Activated CD8-positive, alpha-beta T cell treated with anti-CD3 and anti-CD28 coated beads, Interleukin-2, amount 10 ng/mL, durations not matched to agents 7 days and 5 days (primary cell): ENCODE measurements at regions not wholly inside any gene's neighbourhood (a gene's known extent, or its start where the extent isn't known, plus 50 kb on each side); places are given as distances from the start of the nearest gene placed in this dataset.
"Not testable (repeated sequence)": the region's sequence is repeated elsewhere in the genome, so short reads cannot be mapped to it uniquely, and the experiment has no call there.

Source experiments
- ATAC-seq: fragments of 150-1000 bp; cut with Tn5 transposase; one replicate; pipeline ENCODE4 v1.10.0; 2021; ENCODE audit warnings: moderate library complexity
- CTCF ChIA-PET: fragments of 350-600 bp; sonication (Branson Sonifier 250); formaldehyde crosslinking; loops from one replicate; lab custom pipeline; 2021; ENCODE audit warnings: antibody characterized with exemption; lab: Charles Lee
- POLR2A ChIA-PET: fragments of 350-600 bp; sonication (Branson Sonifier 250); formaldehyde crosslinking; loops from one replicate; lab custom pipeline; 2021; ENCODE audit warnings: antibody characterized with exemption; lab: Charles Lee
- DNase-seq: peaks from one replicate; pipeline ENCODE4 v3.0.0-alpha.2; 2020
- H3K27ac Mint-ChIP-seq: one replicate; pipeline ENCODE4 v1.8.0; 2021; ENCODE audit warnings: mild to moderate bottlenecking, mixed read lengths
- H3K27me3 Mint-ChIP-seq: one replicate; pipeline ENCODE4 v1.8.0; 2021; ENCODE audit warnings: low read depth, mixed read lengths
- H3K36me3 Mint-ChIP-seq: one replicate; pipeline ENCODE4 v1.8.0; 2021; ENCODE audit warnings: low read depth, mixed read lengths
- H3K4me1 Mint-ChIP-seq: one replicate; pipeline ENCODE4 v1.8.0; 2021; ENCODE audit warnings: low read depth, mixed read lengths
- H3K4me3 Mint-ChIP-seq: one replicate; pipeline ENCODE4 v1.8.0; 2021; ENCODE audit warnings: mild to moderate bottlenecking, mixed read lengths
- H3K9me3 Mint-ChIP-seq: one replicate; pipeline ENCODE4 v1.8.0; 2022; ENCODE audit warnings: mixed read lengths; ENCODE audit not compliant: insufficient read depth

- ChIA-PET CTCF (no interaction called here), POLR2A (no interaction called here)
- H3K4me3 Mint-ChIP-seq, result no peak overlapping the region
- no peaks in the 10 kb centered on the region for H3K27me3 Mint-ChIP-seq
- no peak overlapping the region for H3K27ac Mint-ChIP-seq
- H3K4me1 Mint-ChIP-seq, result no peaks in the 10 kb centered on the region
- no peaks in the 10 kb centered on the region for H3K9me3 Mint-ChIP-seq
- ATAC-seq, result no peak
- H3K36me3 Mint-ChIP-seq, result no peaks in the 10 kb centered on the region
- no peak for DNase-seq
Measured at GRCh38 chrX:78822157-78822690, 74.7 kb downstream of the LPAR4 start.

- H3K4me3 Mint-ChIP-seq, result no peak overlapping the region
- ChIA-PET POLR2A (no interaction called here), CTCF (no interaction called here)
- no peak for ATAC-seq
- H3K4me1 Mint-ChIP-seq, result no peaks in the 10 kb centered on the region
- no peak overlapping the region for H3K27ac Mint-ChIP-seq
- no peak for DNase-seq
- H3K9me3 Mint-ChIP-seq, result no peaks in the 10 kb centered on the region
- H3K27me3 Mint-ChIP-seq, result no peaks in the 10 kb centered on the region
- no peaks in the 10 kb centered on the region for H3K36me3 Mint-ChIP-seq
Measured at GRCh38 chrX:78831523-78831922, 84.0 kb downstream of the LPAR4 start.

GRCh38 chrX:78838709-78839108 is 91.2 kb downstream of the LPAR4 start:
- CTCF ChIA-PET, result no interaction called here

GRCh38 chrX:78839711-78840110 is 92.2 kb downstream of the LPAR4 start:
- ATAC-seq (no peak), DNase-seq (no peak)
- Mint-ChIP-seq H3K36me3 (no peaks in the 10 kb centered on the region), H3K9me3 (no peaks in the 10 kb centered on the region), H3K27ac (no peak overlapping the region), H3K27me3 (no peaks in the 10 kb centered on the region), H3K4me1 (no peaks in the 10 kb centered on the region), H3K4me3 (no peak overlapping the region)
- CTCF ChIA-PET, result no interaction called here
- POLR2A ChIA-PET, result no interaction called here

More at GRCh38 chrX:78838709-78839108, 91.2 kb downstream of the LPAR4 start:
- Mint-ChIP-seq H3K4me3 (no peak overlapping the region), H3K27ac (no peak overlapping the region), H3K4me1 (no peaks in the 10 kb centered on the region), H3K9me3 (no peaks in the 10 kb centered on the region), H3K27me3 (no peaks in the 10 kb centered on the region), H3K36me3 (no peaks in the 10 kb centered on the region)
- POLR2A ChIA-PET, result no interaction called here
- no peak for ATAC-seq
- DNase-seq, result no peak

GRCh38 chrX:78844218-78844617 is 96.7 kb downstream of the LPAR4 start:
- H3K4me3 Mint-ChIP-seq, H3K9me3 Mint-ChIP-seq, H3K4me1 Mint-ChIP-seq, H3K36me3 Mint-ChIP-seq, POLR2A ChIA-PET, CTCF ChIA-PET, H3K27ac Mint-ChIP-seq, ATAC-seq, H3K27me3 Mint-ChIP-seq, DNase-seq: not testable (repeated sequence)

- peaks cover 13% of the 10 kb centered on the region for H3K9me3 Mint-ChIP-seq
- CTCF ChIA-PET, POLR2A ChIA-PET, ATAC-seq, H3K4me1 Mint-ChIP-seq, H3K36me3 Mint-ChIP-seq, DNase-seq, H3K27me3 Mint-ChIP-seq, H3K4me3 Mint-ChIP-seq, H3K27ac Mint-ChIP-seq: not testable (repeated sequence)
Measured at GRCh38 chrX:78881248-78881647, 63.9 kb upstream of the P2RY10 start.

GRCh38 chrX:78886550-78886949 is 58.6 kb upstream of the P2RY10 start:
- Mint-ChIP-seq H3K4me3 (no peak overlapping the region), H3K9me3 (no peaks in the 10 kb centered on the region), H3K27ac (no peak overlapping the region), H3K36me3 (no peaks in the 10 kb centered on the region), H3K4me1 (peaks cover 7% of the 10 kb centered on the region), H3K27me3 (no peaks in the 10 kb centered on the region)
- DNase-seq (no peak), ATAC-seq (no peak)
- ChIA-PET CTCF (interaction anchor here (0.7 to 1.1 kb wide), 5 partner anchors 8 to 362 kb away, joined by 3 to 5 read pairs (median 4); no protein-coding TSS in a partner anchor), POLR2A (no interaction called here)
